ENCODE measurements at regions not wholly inside any gene's neighbourhood (a gene's known extent, or its start where the extent isn't known, plus 50 kb on each side); places are given as distances from the start of the nearest gene placed in this dataset.

DNA sequence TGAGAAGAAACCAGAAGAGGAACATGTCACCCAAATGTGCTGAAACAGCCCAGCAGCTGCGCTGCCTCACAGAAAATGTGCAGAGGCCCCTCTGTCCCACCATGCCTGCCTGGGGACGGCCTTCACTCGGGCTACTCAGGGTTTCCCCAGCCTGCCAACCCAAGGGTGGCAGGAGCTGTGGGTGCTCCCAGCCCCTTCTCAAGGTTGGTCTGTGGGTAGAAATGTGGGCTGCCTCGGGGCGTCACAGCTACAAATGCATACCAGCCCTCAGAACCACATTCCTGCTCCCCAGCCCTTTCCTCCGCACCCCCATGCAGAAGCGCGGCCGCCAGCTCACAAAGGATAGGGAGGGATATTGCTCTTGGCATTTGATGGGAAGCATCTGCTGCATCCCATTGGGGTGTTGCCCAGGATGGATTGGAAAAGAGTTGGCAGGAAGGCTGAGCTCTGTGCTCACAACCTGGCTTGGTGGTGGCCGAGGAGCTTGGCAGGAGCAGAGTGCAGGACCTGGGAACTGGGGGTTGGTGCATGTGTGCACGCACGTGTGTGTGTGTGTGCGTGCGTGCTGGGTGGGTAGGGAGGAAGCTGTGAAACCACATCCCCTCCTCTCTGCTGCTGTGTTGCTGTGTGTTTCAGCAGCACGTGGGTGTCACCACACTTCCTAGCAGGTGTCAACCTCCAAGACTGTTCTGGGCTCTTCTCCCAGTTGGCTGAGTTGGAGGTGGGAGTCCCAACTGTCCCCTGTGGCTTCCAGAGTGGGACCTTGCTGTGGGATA lies 304.4 kb downstream of the SEC14L1 start (continued):
- TF ChIP-seq, protein P1, sequence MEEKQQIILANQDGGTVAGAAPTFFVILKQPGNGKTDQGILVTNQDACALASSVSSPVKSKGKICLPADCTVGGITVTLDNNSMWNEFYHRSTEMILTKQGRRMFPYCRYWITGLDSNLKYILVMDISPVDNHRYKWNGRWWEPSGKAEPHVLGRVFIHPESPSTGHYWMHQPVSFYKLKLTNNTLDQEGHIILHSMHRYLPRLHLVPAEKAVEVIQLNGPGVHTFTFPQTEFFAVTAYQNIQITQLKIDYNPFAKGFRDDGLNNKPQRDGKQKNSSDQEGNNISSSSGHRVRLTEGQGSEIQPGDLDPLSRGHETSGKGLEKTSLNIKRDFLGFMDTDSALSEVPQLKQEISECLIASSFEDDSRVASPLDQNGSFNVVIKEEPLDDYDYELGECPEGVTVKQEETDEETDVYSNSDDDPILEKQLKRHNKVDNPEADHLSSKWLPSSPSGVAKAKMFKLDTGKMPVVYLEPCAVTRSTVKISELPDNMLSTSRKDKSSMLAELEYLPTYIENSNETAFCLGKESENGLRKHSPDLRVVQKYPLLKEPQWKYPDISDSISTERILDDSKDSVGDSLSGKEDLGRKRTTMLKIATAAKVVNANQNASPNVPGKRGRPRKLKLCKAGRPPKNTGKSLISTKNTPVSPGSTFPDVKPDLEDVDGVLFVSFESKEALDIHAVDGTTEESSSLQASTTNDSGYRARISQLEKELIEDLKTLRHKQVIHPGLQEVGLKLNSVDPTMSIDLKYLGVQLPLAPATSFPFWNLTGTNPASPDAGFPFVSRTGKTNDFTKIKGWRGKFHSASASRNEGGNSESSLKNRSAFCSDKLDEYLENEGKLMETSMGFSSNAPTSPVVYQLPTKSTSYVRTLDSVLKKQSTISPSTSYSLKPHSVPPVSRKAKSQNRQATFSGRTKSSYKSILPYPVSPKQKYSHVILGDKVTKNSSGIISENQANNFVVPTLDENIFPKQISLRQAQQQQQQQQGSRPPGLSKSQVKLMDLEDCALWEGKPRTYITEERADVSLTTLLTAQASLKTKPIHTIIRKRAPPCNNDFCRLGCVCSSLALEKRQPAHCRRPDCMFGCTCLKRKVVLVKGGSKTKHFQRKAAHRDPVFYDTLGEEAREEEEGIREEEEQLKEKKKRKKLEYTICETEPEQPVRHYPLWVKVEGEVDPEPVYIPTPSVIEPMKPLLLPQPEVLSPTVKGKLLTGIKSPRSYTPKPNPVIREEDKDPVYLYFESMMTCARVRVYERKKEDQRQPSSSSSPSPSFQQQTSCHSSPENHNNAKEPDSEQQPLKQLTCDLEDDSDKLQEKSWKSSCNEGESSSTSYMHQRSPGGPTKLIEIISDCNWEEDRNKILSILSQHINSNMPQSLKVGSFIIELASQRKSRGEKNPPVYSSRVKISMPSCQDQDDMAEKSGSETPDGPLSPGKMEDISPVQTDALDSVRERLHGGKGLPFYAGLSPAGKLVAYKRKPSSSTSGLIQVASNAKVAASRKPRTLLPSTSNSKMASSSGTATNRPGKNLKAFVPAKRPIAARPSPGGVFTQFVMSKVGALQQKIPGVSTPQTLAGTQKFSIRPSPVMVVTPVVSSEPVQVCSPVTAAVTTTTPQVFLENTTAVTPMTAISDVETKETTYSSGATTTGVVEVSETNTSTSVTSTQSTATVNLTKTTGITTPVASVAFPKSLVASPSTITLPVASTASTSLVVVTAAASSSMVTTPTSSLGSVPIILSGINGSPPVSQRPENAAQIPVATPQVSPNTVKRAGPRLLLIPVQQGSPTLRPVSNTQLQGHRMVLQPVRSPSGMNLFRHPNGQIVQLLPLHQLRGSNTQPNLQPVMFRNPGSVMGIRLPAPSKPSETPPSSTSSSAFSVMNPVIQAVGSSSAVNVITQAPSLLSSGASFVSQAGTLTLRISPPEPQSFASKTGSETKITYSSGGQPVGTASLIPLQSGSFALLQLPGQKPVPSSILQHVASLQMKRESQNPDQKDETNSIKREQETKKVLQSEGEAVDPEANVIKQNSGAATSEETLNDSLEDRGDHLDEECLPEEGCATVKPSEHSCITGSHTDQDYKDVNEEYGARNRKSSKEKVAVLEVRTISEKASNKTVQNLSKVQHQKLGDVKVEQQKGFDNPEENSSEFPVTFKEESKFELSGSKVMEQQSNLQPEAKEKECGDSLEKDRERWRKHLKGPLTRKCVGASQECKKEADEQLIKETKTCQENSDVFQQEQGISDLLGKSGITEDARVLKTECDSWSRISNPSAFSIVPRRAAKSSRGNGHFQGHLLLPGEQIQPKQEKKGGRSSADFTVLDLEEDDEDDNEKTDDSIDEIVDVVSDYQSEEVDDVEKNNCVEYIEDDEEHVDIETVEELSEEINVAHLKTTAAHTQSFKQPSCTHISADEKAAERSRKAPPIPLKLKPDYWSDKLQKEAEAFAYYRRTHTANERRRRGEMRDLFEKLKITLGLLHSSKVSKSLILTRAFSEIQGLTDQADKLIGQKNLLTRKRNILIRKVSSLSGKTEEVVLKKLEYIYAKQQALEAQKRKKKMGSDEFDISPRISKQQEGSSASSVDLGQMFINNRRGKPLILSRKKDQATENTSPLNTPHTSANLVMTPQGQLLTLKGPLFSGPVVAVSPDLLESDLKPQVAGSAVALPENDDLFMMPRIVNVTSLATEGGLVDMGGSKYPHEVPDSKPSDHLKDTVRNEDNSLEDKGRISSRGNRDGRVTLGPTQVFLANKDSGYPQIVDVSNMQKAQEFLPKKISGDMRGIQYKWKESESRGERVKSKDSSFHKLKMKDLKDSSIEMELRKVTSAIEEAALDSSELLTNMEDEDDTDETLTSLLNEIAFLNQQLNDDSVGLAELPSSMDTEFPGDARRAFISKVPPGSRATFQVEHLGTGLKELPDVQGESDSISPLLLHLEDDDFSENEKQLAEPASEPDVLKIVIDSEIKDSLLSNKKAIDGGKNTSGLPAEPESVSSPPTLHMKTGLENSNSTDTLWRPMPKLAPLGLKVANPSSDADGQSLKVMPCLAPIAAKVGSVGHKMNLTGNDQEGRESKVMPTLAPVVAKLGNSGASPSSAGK (IDR thresholded peaks at IDR 0.05): peak; percentile 44; the same call in 1 of the 2 replicates
- TF ChIP-seq ETV1 (tag; conservative IDR thresholded peaks at IDR 0.05; ENCODE audit: low read depth) (peak; percentile 69), ESRRB (CRISPR knock-in tag; IDR thresholded peaks at IDR 0.05; ENCODE audit: borderline replicate concordance) (no peak), SETDB1 (IDR thresholded peaks at IDR 0.05; ENCODE audit: low read length) (no peak), PTBP1 (IDR thresholded peaks at IDR 0.05; ENCODE audit: low read depth, low read length) (no peak), ZFPM2 (CRISPR knock-in tag; IDR thresholded peaks at IDR 0.05) (no peak), TGIF2 (CRISPR knock-in tag; IDR thresholded peaks at IDR 0.05) (no peak), HNRNPH1 (optimal IDR thresholded peaks at IDR 0.05; ENCODE audit: low read depth, low read length) (no peak), SREBF1 (IDR thresholded peaks at IDR 0.05; ENCODE audit: borderline replicate concordance, low read depth, low read length) (no peak), ZNF57 (CRISPR knock-in tag; IDR thresholded peaks at IDR 0.05) (no peak), ZBTB17 (CRISPR knock-in tag; IDR thresholded peaks at IDR 0.05) (no peak)
- TF ChIP-seq, protein P2, sequence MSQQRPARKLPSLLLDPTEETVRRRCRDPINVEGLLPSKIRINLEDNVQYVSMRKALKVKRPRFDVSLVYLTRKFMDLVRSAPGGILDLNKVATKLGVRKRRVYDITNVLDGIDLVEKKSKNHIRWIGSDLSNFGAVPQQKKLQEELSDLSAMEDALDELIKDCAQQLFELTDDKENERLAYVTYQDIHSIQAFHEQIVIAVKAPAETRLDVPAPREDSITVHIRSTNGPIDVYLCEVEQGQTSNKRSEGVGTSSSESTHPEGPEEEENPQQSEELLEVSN (IDR thresholded peaks at IDR 0.05; ENCODE audit: borderline replicate concordance in 1 of 2, extremely low read depth in 1 of 2, insufficient read depth in 1 of 2, insufficient read length in 1 of 2, low read depth in 1 of 2, low read length in 1 of 2, poor library complexity in 1 of 2, severe bottlenecking in 1 of 2): peak in 1 of 2 experiments; percentile 10
- TF ChIP-seq, protein P3, sequence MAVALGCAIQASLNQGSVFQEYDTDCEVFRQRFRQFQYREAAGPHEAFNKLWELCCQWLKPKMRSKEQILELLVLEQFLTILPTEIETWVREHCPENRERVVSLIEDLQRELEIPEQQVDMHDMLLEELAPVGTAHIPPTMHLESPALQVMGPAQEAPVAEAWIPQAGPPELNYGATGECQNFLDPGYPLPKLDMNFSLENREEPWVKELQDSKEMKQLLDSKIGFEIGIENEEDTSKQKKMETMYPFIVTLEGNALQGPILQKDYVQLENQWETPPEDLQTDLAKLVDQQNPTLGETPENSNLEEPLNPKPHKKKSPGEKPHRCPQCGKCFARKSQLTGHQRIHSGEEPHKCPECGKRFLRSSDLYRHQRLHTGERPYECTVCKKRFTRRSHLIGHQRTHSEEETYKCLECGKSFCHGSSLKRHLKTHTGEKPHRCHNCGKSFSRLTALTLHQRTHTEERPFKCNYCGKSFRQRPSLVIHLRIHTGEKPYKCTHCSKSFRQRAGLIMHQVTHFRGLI (CRISPR knock-in tag; IDR thresholded peaks at IDR 0.05): no peak
